GM18873 (cell line): ENCODE measurements at regions not wholly inside any gene's neighbourhood (a gene's known extent, or its start where the extent isn't known, plus 50 kb on each side); places are given as distances from the start of the nearest gene placed in this dataset.

Experiments
- ATAC-seq: cut with Tn5 transposase; IDR thresholded peaks from one replicate; pipeline ENCODE4 v1.9.1; 2021; ENCODE audit warnings: mild to moderate bottlenecking, moderate library complexity, moderate number of reproducible peaks; ENCODE audit not compliant: unreplicated experiment, low FRiP score

- no peak for ATAC-seq
Observed at GRCh38 chr4:101599620-101600019, 190.9 kb upstream of the BANK1 start.

DNA sequence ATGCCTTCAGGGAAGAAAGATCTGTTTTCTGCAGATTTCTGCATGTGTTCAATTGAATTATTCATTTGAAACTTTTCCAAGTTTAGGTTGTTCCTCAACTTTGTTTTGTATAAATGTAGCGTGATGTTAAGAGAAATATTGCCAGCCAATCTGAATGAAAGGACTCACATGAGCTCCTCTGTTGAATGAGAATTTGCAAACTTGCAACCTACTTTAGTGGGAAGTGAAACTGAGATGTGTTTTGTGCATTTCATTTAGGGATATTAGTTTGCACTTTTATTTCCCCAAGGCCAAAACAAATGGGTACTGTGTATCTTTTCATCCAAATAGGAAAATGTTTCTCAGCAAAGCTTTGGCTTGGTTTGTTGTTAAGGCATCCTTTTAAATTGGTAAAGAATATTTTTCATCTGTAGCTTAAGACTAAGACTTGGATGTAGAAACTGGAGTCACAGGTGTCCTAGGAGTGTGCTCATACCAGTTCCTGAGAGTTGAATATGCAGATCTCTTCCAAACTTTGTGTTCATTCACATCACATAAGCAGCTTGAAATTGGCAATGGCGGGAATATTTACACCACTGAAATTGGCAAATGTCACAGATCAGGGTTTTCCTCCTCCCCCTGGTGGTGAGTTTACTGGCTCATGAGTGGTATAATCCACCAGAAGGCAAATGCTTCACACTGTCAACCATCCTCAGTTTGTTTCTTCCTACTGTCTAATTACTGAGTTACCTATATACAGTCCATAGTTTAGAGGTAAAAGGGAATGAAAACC lies 193.6 kb upstream of the BANK1 start:
- ATAC-seq, result no peak

DNA sequence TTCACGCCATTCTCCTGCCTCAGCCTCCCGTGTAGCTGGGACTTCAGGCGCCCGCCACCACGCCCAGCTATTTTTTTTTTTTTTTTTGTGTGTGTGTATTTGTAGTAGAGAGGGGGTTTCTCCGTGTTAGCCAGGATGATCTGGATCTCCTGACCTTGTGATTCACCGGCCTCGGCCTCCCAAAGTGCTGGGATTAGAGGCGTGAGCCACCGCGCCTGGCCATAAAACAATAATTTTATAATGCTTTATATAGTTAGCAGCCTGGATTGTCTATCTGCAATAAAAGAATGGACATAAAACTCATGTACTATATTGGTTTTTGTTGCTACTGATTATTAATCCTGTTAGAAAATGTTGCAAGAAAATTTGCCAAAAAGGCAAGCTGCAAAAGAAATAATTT lies 195.9 kb upstream of the BANK1 start:
- no peak for ATAC-seq

DNA sequence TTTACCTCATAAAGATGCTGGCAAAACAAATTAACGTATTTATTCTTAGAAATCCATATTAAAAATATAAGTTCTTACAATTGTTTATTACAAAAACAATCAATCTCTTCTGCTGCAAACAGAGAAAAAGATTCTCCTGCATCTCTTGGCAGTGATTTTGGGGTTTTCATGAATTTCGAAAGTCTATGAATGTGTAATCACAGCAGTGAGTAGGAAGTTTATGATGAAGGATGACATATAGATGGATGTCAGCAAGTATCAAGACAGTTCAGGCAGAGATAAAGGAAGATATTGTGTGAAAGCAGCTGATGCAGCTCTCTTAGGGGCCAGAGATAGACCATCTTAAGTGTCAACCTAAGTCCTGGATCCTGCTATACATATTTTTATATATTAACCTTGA lies 196.9 kb upstream of the BANK1 start:
- ATAC-seq, result no peak

DNA sequence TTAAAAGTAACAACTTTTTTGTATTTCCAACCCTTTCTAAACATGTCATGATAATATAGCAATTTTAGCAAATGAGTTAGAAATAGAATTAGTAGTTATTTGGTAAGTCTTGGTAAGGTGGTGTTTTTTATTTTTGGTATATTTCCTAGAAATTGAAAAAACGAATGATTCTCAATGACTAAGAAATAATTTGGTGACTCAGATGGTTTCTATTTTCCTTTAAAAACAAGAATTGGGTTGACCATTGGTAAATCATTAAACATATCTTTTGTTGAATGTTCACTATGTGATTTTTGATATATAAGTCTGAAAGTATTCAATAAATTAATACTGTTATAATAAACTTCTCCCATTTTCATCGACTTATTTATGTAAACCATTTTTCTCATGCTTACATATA lies 206.2 kb upstream of the BANK1 start:
- no peak for ATAC-seq

GRCh38 chr4:101563126-101563525 lies 215.8 kb upstream of the PPP3CA start:
- ATAC-seq, result no peak

- ATAC-seq, result no peak
Observed at GRCh38 chr4:101556842-101557241, 209.5 kb upstream of the PPP3CA start.

- no peak for ATAC-seq
Observed at GRCh38 chr4:101555341-101555880, 208.1 kb upstream of the PPP3CA start.

DNA sequence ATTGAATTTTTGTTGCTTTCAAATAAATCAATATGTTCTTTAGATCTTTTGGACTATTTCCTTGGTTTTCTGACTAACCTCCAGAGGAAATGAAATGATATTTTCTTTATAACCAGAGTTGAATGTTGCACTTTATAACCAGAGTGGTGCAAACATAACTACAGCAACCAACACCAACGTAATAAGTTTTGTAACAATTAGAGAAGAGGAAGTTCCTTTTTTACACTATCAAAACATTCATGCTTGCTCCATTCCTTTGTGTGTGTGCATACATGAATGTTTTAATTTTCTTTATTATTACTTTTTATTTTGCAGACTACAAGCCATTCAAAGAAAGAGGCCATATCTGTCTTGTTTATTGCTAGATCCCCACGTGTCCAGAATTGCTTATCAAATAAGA lies 193.0 kb upstream of the PPP3CA start:
- no peak for ATAC-seq

DNA sequence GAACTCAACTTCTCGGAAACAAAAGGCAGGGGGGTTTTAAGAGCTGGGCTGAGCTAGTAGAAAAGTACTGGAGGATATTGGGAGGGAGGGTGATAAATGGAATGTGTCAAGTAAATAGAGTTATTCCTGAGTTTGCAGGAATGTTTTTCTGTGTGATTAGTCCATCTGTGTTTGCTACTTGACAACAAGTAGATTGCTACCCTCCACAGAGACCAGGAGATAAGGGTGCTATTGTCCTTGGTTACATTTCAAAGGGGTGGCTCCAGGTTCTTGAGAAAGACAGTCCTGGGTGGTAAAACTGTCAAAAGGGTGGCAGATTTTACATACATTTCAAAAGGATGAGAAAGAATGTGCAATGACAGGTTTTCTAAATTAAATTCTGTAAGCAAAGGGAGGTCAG lies 181.2 kb upstream of the PPP3CA start:
- ATAC-seq, result no peak

DNA sequence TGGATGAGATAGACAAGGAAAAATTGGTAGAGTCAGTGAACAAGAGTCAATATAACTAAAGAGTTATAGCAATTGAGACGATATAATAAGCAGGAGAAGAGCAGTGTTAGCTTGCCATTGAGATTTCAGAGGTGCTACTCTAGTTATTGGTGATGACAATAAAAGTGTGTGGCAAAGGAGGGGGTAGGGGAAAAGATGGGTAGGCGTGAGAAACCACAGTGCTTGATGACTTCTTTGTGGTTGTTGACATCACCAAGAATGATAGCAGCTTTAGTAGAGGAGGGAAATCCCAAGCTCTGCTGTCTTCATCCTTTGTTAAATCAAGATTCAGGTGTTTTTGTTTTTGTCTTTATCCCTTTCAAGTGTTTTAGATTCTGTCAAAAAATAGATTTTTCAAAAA lies 179.9 kb upstream of the PPP3CA start:
- peak; percentile 91 for ATAC-seq

DNA sequence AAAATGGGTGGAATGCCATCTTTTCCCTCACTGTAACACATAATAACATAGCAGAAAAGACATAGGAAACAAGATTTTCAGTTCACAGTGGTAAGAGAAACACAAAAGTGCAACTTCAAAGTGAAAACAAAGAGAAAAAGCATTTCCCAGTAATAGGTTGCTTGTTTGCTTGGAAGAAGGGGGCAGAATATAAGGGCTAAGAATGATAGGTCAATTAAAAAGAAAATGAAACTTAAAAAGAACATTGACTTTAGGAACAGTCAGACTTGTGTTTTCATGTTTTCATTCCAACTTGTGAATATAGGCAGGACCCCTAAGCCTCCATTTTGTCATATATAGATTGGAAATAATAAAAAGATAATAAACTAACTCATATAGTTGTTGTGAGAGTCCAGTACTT lies 168.2 kb upstream of the PPP3CA start:
- no peak for ATAC-seq

GRCh38 chr4:101515099-101515498 lies 167.8 kb upstream of the PPP3CA start:
- ATAC-seq, result no peak

GRCh38 chr4:101512416-101512815 lies 165.1 kb upstream of the PPP3CA start:
- no peak for ATAC-seq

GRCh38 chr4:101501421-101501820 lies 154.1 kb upstream of the PPP3CA start:
- ATAC-seq, result no peak

GRCh38 chr4:101500742-101501141 lies 153.4 kb upstream of the PPP3CA start:
- no peak for ATAC-seq

- ATAC-seq, result no peak
Observed at GRCh38 chr4:101475246-101475645, 127.9 kb upstream of the PPP3CA start.

GRCh38 chr4:101471201-101471600 lies 123.9 kb upstream of the PPP3CA start:
- ATAC-seq, result no peak

DNA sequence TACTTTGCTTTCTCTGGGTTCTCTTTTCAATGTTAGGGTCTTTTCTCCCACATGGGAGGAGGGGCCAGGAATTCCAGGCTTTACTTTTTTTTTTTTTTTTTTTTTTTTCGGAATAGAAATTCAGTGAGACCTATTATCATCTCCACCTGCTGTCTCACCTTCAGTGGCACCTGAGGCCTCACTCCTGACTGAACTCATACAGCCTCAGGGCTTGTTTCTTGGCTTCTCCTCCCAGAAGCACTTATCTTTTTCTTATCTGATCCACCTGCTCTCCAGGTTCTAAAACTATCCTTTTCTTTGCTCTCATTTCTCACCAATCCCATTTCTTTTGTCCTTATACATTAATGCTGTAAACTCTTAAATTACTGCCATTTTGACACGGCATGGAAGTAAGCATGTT lies 117.3 kb upstream of the PPP3CA start:
- ATAC-seq, result no peak

DNA sequence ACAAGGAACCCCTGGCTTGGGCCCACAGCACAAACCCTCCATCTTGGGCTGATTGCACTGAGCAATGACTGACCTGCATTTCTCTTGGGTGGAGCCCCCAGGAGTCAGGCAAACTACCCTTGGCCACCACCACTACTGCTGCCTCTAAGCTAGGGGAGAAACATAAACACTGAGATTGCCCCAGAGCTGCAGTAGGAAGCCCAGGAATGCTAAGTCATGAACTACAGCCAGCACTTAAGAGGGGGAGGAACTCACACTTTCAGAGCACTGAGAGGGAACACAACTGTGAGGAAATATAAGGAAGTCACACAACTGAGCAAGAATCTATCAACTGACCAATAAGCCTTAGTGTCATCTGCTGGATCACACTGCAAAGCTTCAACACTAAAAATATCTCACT lies 111.6 kb upstream of the PPP3CA start:
- ATAC-seq, result no peak

GRCh38 chr4:101458473-101458872 lies 111.1 kb upstream of the PPP3CA start:
- no peak for ATAC-seq

- ATAC-seq, result no peak
Observed at GRCh38 chr4:101451086-101451485, 103.8 kb upstream of the PPP3CA start.
